Mucosa of descending colon (tissue), 3 donors: ENCODE measurements at regions not wholly inside any gene's neighbourhood (a gene's known extent, or its start where the extent isn't known, plus 50 kb on each side); places are given as distances from the start of the nearest gene placed in this dataset.
"Not testable (repeated sequence)": the region's sequence is repeated elsewhere in the genome, so short reads cannot be mapped to it uniquely, and the experiment has no call there.

Source experiments
- ATAC-seq: fragments of 200-7000 bp; cut with Tn5 transposase; one replicate; pipeline ENCODE4 v1.9.1; 2020; ENCODE audit warnings: mild to moderate bottlenecking, moderate library complexity
- DNase-seq, 3 donors: peaks; one replicate each; pipeline ENCODE4 v3.0.0-alpha.2; 2020
- H3K36me3 ChIP-seq: fragments of 200-600 bp; one replicate; pipeline ENCODE4 v1.8.0; 2021; ENCODE audit warnings: low read depth, mild to moderate bottlenecking
- H3K4me1 ChIP-seq: fragments of 200-600 bp; one replicate; pipeline ENCODE4 v1.8.0; 2021; ENCODE audit warnings: low read depth, mild to moderate bottlenecking
- H3K4me3 ChIP-seq: fragments of 200-600 bp; one replicate; pipeline ENCODE4 v1.8.0; 2021; ENCODE audit warnings: mild to moderate bottlenecking
- H3K9me3 ChIP-seq: fragments of 200-600 bp; one replicate; pipeline ENCODE4 v1.8.0; 2021; ENCODE audit warnings: mild to moderate bottlenecking
- CTCF ChIP-seq: fragments of 200-600 bp; IDR thresholded peaks from one replicate; pipeline ENCODE4 v1.8.0; 2022; ENCODE audit warnings: antibody characterized with exemption, mild to moderate bottlenecking
- intact Hi-C, 2 donors: fragments of 100-400 bp; cut with DNase I in 1 of 2; cut with micrococcal nuclease in 1 of 2; formaldehyde crosslinking; loops; one replicate each; pipeline versions ENCODE4 v1.11.0 to v1.11.1; 2022; cut with DNase I, micrococcal nuclease
- donor health status: DM: no; HTN: no; CAD: no; lungs with moderate emphysema.
- donor health status: DM: no; HTN: no; CAD: no.
- donor health status: DM: no; HTN: yes; CAD: no.

GRCh38 chr1:187038784-187039183 is 210.0 kb downstream of the PLA2G4A start:
- intact Hi-C loops = no loop called here
- DNase-seq (no peak), ATAC-seq (no peak)
- no peaks in the 10 kb centered on the region for H3K4me1 ChIP-seq
- no peaks in the 10 kb centered on the region for H3K9me3 ChIP-seq
- no peak overlapping the region for H3K4me3 ChIP-seq
- H3K36me3 ChIP-seq = no peaks in the 10 kb centered on the region
- no peak for TF ChIP-seq CTCF

GRCh38 chr1:187041104-187041503 is 212.4 kb downstream of the PLA2G4A start:
- no peaks in the 10 kb centered on the region for H3K36me3 ChIP-seq
- TF ChIP-seq CTCF = no peak
- no peaks in the 10 kb centered on the region for H3K4me1 ChIP-seq
- H3K9me3 ChIP-seq = no peaks in the 10 kb centered on the region
- ATAC-seq = no peak
- DNase-seq = no peak
- no peak overlapping the region for H3K4me3 ChIP-seq
- intact Hi-C loops = no loop called here

- intact Hi-C loops = no loop called here
- no peak for ATAC-seq
- no peak for TF ChIP-seq CTCF
- DNase-seq = no peak
- Histone ChIP-seq H3K4me3 (no peak overlapping the region), H3K4me1 (no peaks in the 10 kb centered on the region), H3K9me3 (no peaks in the 10 kb centered on the region), H3K36me3 (no peaks in the 10 kb centered on the region)
Measured at GRCh38 chr1:187042538-187042937, 213.8 kb downstream of the PLA2G4A start.

- H3K4me1 ChIP-seq, H3K36me3 ChIP-seq, H3K4me3 ChIP-seq, intact Hi-C loops, H3K9me3 ChIP-seq, ATAC-seq, DNase-seq: not testable (repeated sequence)
Measured at GRCh38 chr1:187043433-187043832, 214.7 kb downstream of the PLA2G4A start.

GRCh38 chr1:187044411-187044810 is 215.7 kb downstream of the PLA2G4A start:
- H3K4me1 ChIP-seq = no peaks in the 10 kb centered on the region
- ATAC-seq = no peak
- no peak for TF ChIP-seq CTCF
- no peak for DNase-seq
- intact Hi-C loops = no loop called here
- no peak overlapping the region for H3K4me3 ChIP-seq
- H3K36me3 ChIP-seq = no peaks in the 10 kb centered on the region
- H3K9me3 ChIP-seq = no peaks in the 10 kb centered on the region

GRCh38 chr1:187045371-187045770 is 216.6 kb downstream of the PLA2G4A start:
- Histone ChIP-seq H3K9me3 (no peaks in the 10 kb centered on the region), H3K36me3 (no peaks in the 10 kb centered on the region), H3K4me1 (no peaks in the 10 kb centered on the region), H3K4me3 (no peak overlapping the region)
- TF ChIP-seq CTCF = no peak
- intact Hi-C loops = no loop called here
- DNase-seq = no peak
- ATAC-seq = no peak
